OCI-LY1 (cell line): ENCODE measurements at regions not wholly inside any gene's neighbourhood (a gene's known extent, or its start where the extent isn't known, plus 50 kb on each side); places are given as distances from the start of the nearest gene placed in this dataset.

Experiments
- H2AFZ ChIP-seq: fragments of 200-600 bp; sonication (generic), shearing (Covaris generic); 2 replicates; pipeline ENCODE4 v1.6.0; 2014; ENCODE audit warnings: antibody characterized with exemption, mild to moderate bottlenecking, low read length
- H3F3A ChIP-seq: fragments of 200-600 bp; sonication (generic), shearing (Covaris generic); 2 replicates; pipeline ENCODE4 v1.6.0; 2014; ENCODE audit warnings: mild to moderate bottlenecking, antibody characterized with exemption, low read length, moderate library complexity; ENCODE audit not compliant: insufficient read depth
- H3K27ac ChIP-seq: fragments of 200-600 bp; sonication (generic); 2 replicates; pipeline ENCODE4 v1.5.1; 2014; ENCODE audit warnings: low read length, mixed run types, mild to moderate bottlenecking, low read depth; ENCODE audit not compliant: poor library complexity, severe bottlenecking
- H3K27me3 ChIP-seq: fragments of 200-600 bp; sonication (generic); 2 replicates; pipeline ENCODE4 v1.6.0; 2014; ENCODE audit warnings: antibody characterized with exemption, mild to moderate bottlenecking, low read length, moderate library complexity; ENCODE audit not compliant: insufficient read depth
- H3K36me3 ChIP-seq: fragments of 200-600 bp; sonication (generic); 2 replicates; pipeline ENCODE4 v1.6.1; 2014; ENCODE audit warnings: mild to moderate bottlenecking, antibody characterized with exemption, low read length, moderate library complexity, mixed read lengths; ENCODE audit not compliant: insufficient read depth
- H3K4me1 ChIP-seq: fragments of 200-600 bp; sonication (generic); 2 replicates; pipeline ENCODE4 v1.5.1; 2014; ENCODE audit warnings: mild to moderate bottlenecking, low read length, moderate library complexity; ENCODE audit not compliant: insufficient read depth, severe bottlenecking
- H3K4me2 ChIP-seq: fragments of 200-600 bp; sonication (generic), shearing (Covaris generic); 2 replicates; pipeline ENCODE4 v1.6.1; 2014; ENCODE audit warnings: low read length
- H3K4me3 ChIP-seq: fragments of 200-600 bp; sonication (generic); 2 replicates; pipeline ENCODE4 v1.5.1; 2014; ENCODE audit warnings: low read length, low read depth, mild to moderate bottlenecking, mixed read lengths; ENCODE audit not compliant: poor library complexity, severe bottlenecking
- H3K79me2 ChIP-seq: fragments of 200-600 bp; shearing (Covaris generic); 2 replicates; pipeline ENCODE4 v1.6.1; 2016; ENCODE audit warnings: mixed run types, low read length, mixed read lengths; ENCODE audit not compliant: insufficient read depth
- H3K9ac ChIP-seq: fragments of 200-600 bp; sonication (generic), shearing (Covaris generic); 2 replicates; pipeline ENCODE4 v1.6.1; 2014; ENCODE audit warnings: mild to moderate bottlenecking, low read length, mixed read lengths
- H3K9me2 ChIP-seq: fragments of 200-600 bp; sonication (generic), shearing (Covaris generic); 2 replicates; pipeline ENCODE4 v1.6.1; 2014; ENCODE audit warnings: low read depth, mild to moderate bottlenecking, low read length, mixed read lengths
- H3K9me3 ChIP-seq: fragments of 200-600 bp; shearing (Covaris generic); 2 replicates; pipeline ENCODE4 v1.6.1; 2014; ENCODE audit warnings: low read length, mixed read lengths
- H4K20me1 ChIP-seq: fragments of 200-600 bp; sonication (generic), shearing (Covaris generic); 2 replicates; pipeline ENCODE4 v1.6.0; 2016; ENCODE audit warnings: mild to moderate bottlenecking, low read length; ENCODE audit not compliant: insufficient read depth
- EZH2 ChIP-seq: fragments of 200-600 bp; sonication (generic), shearing (Covaris generic); IDR thresholded peaks from 2 replicates; pipeline ENCODE4 v1.8.0; 2017; ENCODE audit warnings: borderline replicate concordance, mixed run types, mild to moderate bottlenecking, antibody characterized with exemption, low read length, moderate library complexity, mixed read lengths
- TF ChIP-seq, protein P1 (sequence below): fragments of 200-600 bp; sonication (generic), shearing (Covaris generic); IDR thresholded peaks from 2 replicates; pipeline ENCODE4 v1.5.1; 2017; ENCODE audit warnings: mild to moderate bottlenecking, antibody characterized with exemption, low read length, moderate library complexity, mixed read lengths

DNA sequence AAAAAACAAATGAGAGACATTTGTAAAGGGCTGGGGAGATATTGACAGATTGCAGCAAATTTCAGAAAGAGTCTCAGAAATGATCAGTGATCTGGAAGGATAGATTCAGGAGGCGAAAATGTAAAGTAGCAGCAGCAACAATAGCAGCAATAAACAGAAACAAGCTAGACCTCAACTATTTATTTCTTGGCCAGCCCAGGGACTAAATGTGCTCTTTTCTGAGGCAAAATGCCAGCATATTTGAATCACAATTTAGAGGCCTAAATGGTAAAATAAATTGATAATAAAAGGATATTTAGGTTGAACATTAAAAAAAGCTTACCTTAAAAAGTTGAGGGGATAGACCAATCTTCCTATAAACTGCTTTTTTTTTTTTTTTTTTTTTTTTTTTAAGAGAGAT, 134.6 kb upstream of the ITGB1 start:
- Histone ChIP-seq H3F3A (no peaks in the 10 kb centered on the region), H3K79me2 (no peaks in the 10 kb centered on the region), H3K36me3 (no peaks in the 10 kb centered on the region), H3K9ac (no peak overlapping the region), H3K4me3 (no peak overlapping the region), H2AFZ (no peak overlapping the region), H3K27ac (no peak overlapping the region), H3K4me2 (no peak overlapping the region), H3K27me3 (no peaks in the 10 kb centered on the region), H3K9me2 (no peaks in the 10 kb centered on the region), H3K4me1 (no peaks in the 10 kb centered on the region), H4K20me1 (no peaks in the 10 kb centered on the region), H3K9me3 (peaks cover 4% of the 10 kb centered on the region; the same call in 1 of the 2 replicates)
- TF ChIP-seq, protein P1, sequence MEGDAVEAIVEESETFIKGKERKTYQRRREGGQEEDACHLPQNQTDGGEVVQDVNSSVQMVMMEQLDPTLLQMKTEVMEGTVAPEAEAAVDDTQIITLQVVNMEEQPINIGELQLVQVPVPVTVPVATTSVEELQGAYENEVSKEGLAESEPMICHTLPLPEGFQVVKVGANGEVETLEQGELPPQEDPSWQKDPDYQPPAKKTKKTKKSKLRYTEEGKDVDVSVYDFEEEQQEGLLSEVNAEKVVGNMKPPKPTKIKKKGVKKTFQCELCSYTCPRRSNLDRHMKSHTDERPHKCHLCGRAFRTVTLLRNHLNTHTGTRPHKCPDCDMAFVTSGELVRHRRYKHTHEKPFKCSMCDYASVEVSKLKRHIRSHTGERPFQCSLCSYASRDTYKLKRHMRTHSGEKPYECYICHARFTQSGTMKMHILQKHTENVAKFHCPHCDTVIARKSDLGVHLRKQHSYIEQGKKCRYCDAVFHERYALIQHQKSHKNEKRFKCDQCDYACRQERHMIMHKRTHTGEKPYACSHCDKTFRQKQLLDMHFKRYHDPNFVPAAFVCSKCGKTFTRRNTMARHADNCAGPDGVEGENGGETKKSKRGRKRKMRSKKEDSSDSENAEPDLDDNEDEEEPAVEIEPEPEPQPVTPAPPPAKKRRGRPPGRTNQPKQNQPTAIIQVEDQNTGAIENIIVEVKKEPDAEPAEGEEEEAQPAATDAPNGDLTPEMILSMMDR: no peak
- no peak for TF ChIP-seq EZH2

DNA sequence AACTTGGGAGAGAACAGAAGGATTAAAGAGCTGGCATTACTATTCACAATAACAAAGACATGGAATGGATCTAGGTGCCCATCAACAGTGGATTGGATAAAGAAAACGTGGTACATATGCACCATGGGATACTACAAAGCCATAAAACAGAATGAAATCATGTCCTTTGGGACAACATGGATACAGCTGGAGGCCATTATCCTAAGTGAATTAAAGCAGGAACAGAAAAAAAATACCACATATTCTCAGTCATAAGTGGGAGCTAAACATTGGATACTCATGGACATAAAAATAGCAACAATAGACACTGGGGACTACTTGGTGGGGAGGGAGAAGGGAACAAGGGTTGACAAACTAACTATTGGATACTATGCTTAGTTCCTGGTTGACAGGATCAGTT, 133.2 kb upstream of the ITGB1 start:
- Histone ChIP-seq H2AFZ (no peak overlapping the region), H3K9me2 (no peaks in the 10 kb centered on the region), H4K20me1 (no peaks in the 10 kb centered on the region), H3K27me3 (no peaks in the 10 kb centered on the region), H3K27ac (no peak overlapping the region), H3K79me2 (no peaks in the 10 kb centered on the region), H3K9ac (no peak overlapping the region), H3F3A (no peaks in the 10 kb centered on the region), H3K4me3 (no peak overlapping the region), H3K4me2 (no peak overlapping the region), H3K36me3 (no peaks in the 10 kb centered on the region), H3K4me1 (no peaks in the 10 kb centered on the region), H3K9me3 (peaks cover 4% of the 10 kb centered on the region; the same call in 1 of the 2 replicates)
- TF ChIP-seq EZH2: no peak

DNA sequence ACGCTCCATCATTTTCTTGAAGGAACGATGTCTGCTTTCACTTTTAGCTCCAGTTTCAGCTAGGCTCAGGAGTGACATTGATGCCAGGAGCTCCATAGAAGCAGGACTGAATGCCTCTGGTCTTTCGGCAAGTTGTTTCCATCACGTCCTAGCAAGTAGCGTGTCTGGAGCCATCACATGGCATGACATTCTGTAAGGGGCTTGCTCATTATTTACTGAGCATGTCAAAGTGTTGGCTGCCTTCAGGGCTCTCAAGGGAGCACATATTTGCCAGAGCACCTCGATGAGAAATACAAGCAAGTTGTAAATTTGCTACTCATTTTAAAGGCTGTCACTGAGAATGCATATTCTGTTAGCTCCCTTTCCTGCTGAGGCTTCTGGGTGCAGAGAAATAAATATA, 131.0 kb upstream of the ITGB1 start:
- Histone ChIP-seq H3K79me2 (no peaks in the 10 kb centered on the region), H3K4me3 (no peak overlapping the region), H3F3A (no peaks in the 10 kb centered on the region), H3K4me1 (no peaks in the 10 kb centered on the region), H3K9me2 (no peaks in the 10 kb centered on the region), H3K36me3 (no peaks in the 10 kb centered on the region), H2AFZ (no peak overlapping the region), H3K9ac (no peak overlapping the region), H3K4me2 (no peak overlapping the region), H3K27ac (no peak overlapping the region), H4K20me1 (no peaks in the 10 kb centered on the region), H3K9me3 (no peaks in the 10 kb centered on the region), H3K27me3 (no peaks in the 10 kb centered on the region)
- TF ChIP-seq, protein P1: no peak

DNA sequence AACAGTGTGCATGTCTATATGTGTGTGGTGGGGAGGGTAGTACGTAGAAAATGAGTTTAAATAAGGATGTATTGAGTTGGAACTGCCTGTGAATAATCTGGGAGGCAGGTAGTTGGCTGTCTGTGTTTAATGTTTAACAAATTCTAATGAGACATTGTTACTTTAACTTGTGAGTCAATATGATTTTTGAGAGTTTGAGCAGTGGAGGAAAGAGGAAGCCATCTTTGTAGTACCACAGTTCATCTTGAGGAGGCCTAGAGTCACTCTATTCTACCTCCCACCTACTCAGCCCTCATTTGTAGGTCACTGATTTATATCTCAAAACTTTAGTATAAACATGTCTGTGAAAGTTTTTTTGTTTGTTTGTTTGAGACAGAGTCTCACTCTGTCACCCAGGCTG, 129.9 kb upstream of the ITGB1 start:
- Histone ChIP-seq H3K36me3 (no peaks in the 10 kb centered on the region), H2AFZ (no peak overlapping the region), H3K9me2 (no peaks in the 10 kb centered on the region), H3K9me3 (no peaks in the 10 kb centered on the region), H3K4me1 (no peaks in the 10 kb centered on the region), H3K4me2 (no peak overlapping the region), H3K27ac (no peak overlapping the region), H3K79me2 (no peaks in the 10 kb centered on the region), H3F3A (no peaks in the 10 kb centered on the region), H3K4me3 (no peak overlapping the region), H3K9ac (no peak overlapping the region), H4K20me1 (no peaks in the 10 kb centered on the region), H3K27me3 (no peaks in the 10 kb centered on the region)
- TF ChIP-seq, protein P1: no peak
- no peak for TF ChIP-seq EZH2
